H1 (cell line): ENCODE measurements at regions not wholly inside any gene's neighbourhood (a gene's known extent, or its start where the extent isn't known, plus 50 kb on each side); places are given as distances from the start of the nearest gene placed in this dataset.

Experiments
- CTCF ChIA-PET: fragments of 300-600 bp; sonication (Branson Sonifier 250); formaldehyde crosslinking; loops from one replicate; lab custom pipeline; 2021; ENCODE audit not compliant: partially characterized antibody; lab: Charles Lee
- POLR2A ChIA-PET: fragments of 300-600 bp; sonication (Branson Sonifier 250); formaldehyde crosslinking; loops from one replicate; lab custom pipeline; 2021; ENCODE audit warnings: inconsistent platforms; ENCODE audit not compliant: partially characterized antibody; lab: Charles Lee
- DNase-seq, 2 experiments: peaks; one replicate each; pipeline versions ENCODE4 v3.0.0 to v3.0.0-alpha.2; 2010 to 2022; ENCODE audit warnings: low spot score in 2 of 2, low read depth in 1 of 2, mixed read lengths in 1 of 2
- FAIRE-seq: peaks from 2 replicates; lab custom pipeline; 2011; peaks lifted over from hg19 to GRCh38; lab: Jason Lieb, UNC
- H2AFZ ChIP-seq: 2 replicates; pipeline ENCODE4 v1.8.1; 2012; ENCODE audit warnings: low read length, inconsistent platforms
- H2AK5ac ChIP-seq: 2 replicates; pipeline ENCODE4 v1.6.1; 2013; ENCODE audit warnings: low read depth, low read length
- H2BK120ac ChIP-seq: replicated peaks from 2 replicates; pipeline ENCODE3; 2013; ENCODE audit warnings: low read depth, low read length, inconsistent platforms
- H2BK12ac ChIP-seq: 2 replicates; pipeline ENCODE4 v1.6.1; 2013; ENCODE audit warnings: low read depth, low read length
- H2BK15ac ChIP-seq: 2 replicates; pipeline ENCODE4 v1.6.1; 2013; ENCODE audit warnings: low read length
- H2BK20ac ChIP-seq: 2 replicates; pipeline ENCODE4 v1.6.1; 2013; ENCODE audit warnings: low read length
- H2BK5ac ChIP-seq: 2 replicates; pipeline ENCODE4 v1.6.1; 2013; ENCODE audit warnings: low read depth, low read length
- H3K14ac ChIP-seq: 2 replicates; pipeline ENCODE4 v1.6.1; 2013; ENCODE audit warnings: inconsistent platforms; ENCODE audit not compliant: insufficient read length
- H3K18ac ChIP-seq: 2 replicates; pipeline ENCODE4 v1.6.1; 2013; ENCODE audit warnings: low read length; ENCODE audit errors: extremely low read depth
- H3K23ac ChIP-seq: 2 replicates; pipeline ENCODE4 v1.6.1; 2013; ENCODE audit warnings: inconsistent platforms; ENCODE audit not compliant: insufficient read length
- H3K23me2 ChIP-seq: 2 replicates; pipeline ENCODE4 v1.6.1; 2013; ENCODE audit warnings: low read depth, low read length
- H3K27ac ChIP-seq: 2 replicates; pipeline ENCODE4 v1.6.1; 2011; ENCODE audit warnings: low read depth, low read length, inconsistent platforms
- H3K27me3 ChIP-seq, 4 experiments: replicated peaks in 1 of 4; 1 replicate in 1 of 4; 2 replicates in 3 of 4; pipeline versions ENCODE4 v1.6.1 to v1.8.1; 2011 to 2013; ENCODE audit warnings: low read length in 3 of 4, mild to moderate bottlenecking in 3 of 4, inconsistent platforms in 2 of 4, mixed read lengths in 2 of 4, moderate library complexity in 1 of 4; ENCODE audit not compliant: control insufficient read depth in 3 of 4, insufficient read depth in 3 of 4; ENCODE audit errors: extremely low read depth in 1 of 4
- H3K36me3 ChIP-seq, 4 experiments: 2 replicates each; pipeline versions ENCODE4 v1.6.1 to v1.8.1; 2011 to 2013; ENCODE audit warnings: mild to moderate bottlenecking in 4 of 4, low read length in 3 of 4, moderate library complexity in 2 of 4, control low read depth in 1 of 4, inconsistent platforms in 1 of 4; ENCODE audit not compliant: insufficient read depth in 4 of 4, control insufficient read depth in 2 of 4
- H3K4ac ChIP-seq: replicated peaks from 2 replicates; pipeline ENCODE3; 2013; ENCODE audit warnings: low read length, low read depth, mixed read lengths, inconsistent platforms; ENCODE audit not compliant: insufficient read length
- H3K4me1 ChIP-seq, 4 experiments: replicated peaks in 1 of 4; 1 replicate in 1 of 4; 2 replicates in 3 of 4; pipeline versions ENCODE4 v1.6.1 to v1.8.1; 2011 to 2013; ENCODE audit warnings: low read length in 3 of 4, inconsistent platforms in 2 of 4, mixed read lengths in 1 of 4; ENCODE audit not compliant: insufficient read depth in 4 of 4, control insufficient read depth in 3 of 4
- H3K4me2 ChIP-seq, 2 experiments: 2 replicates each; pipeline versions ENCODE4 v1.6.1 to v1.8.1; 2011 to 2013; ENCODE audit warnings: low read depth in 2 of 2, low read length in 2 of 2, control low read depth in 1 of 2, inconsistent platforms in 1 of 2, mild to moderate bottlenecking in 1 of 2; ENCODE audit not compliant: insufficient read depth in 1 of 2
- H3K4me3 ChIP-seq, 4 experiments: fragments of 200-600, 300-600 bp in 1 of 4; sonication (generic), shearing (Covaris generic), sonication (Bioruptor Twin) in 1 of 4; 2 replicates each; pipeline versions ENCODE4 v1.5.1 to v1.8.1; 2011 to 2016; ENCODE audit warnings: low read length in 4 of 4, low read depth in 3 of 4, control low read depth in 2 of 4, inconsistent platforms in 2 of 4, mild to moderate bottlenecking in 2 of 4, mixed read lengths in 1 of 4, moderate library complexity in 1 of 4; ENCODE audit not compliant: insufficient read depth in 2 of 4; ENCODE audit errors: extremely low read depth in 1 of 4
- H3K56ac ChIP-seq: replicated peaks from 2 replicates; pipeline ENCODE3; 2013; ENCODE audit warnings: low read depth, mild to moderate bottlenecking, mixed read lengths, low read length, inconsistent platforms; ENCODE audit not compliant: insufficient read length
- H3K79me1 ChIP-seq: 2 replicates; pipeline ENCODE4 v1.6.1; 2013; ENCODE audit warnings: low read depth, low read length, control low read depth
- H3K79me2 ChIP-seq, 2 experiments: 2 replicates each; pipeline versions ENCODE4 v1.6.1 to v1.8.1; 2012 to 2013; ENCODE audit warnings: low read length in 2 of 2, mild to moderate bottlenecking in 2 of 2, inconsistent platforms in 1 of 2; ENCODE audit not compliant: insufficient read depth in 2 of 2, control insufficient read depth in 1 of 2
- H3K9ac ChIP-seq, 4 experiments: replicated peaks in 1 of 4; 1 replicate in 1 of 4; 2 replicates in 3 of 4; pipeline versions ENCODE4 v1.6.1 to v1.8.1; 2011 to 2013; ENCODE audit warnings: low read depth in 3 of 4, low read length in 3 of 4, control low read depth in 2 of 4, mild to moderate bottlenecking in 2 of 4, moderate library complexity in 2 of 4, inconsistent platforms in 1 of 4; ENCODE audit errors: extremely low read depth in 1 of 4
- H3K9me3 ChIP-seq, 2 experiments: 2 replicates each; pipeline versions ENCODE4 v1.6.1 to v1.8.1; 2012 to 2013; ENCODE audit warnings: mild to moderate bottlenecking in 2 of 2, moderate library complexity in 2 of 2, control low read depth in 1 of 2, inconsistent platforms in 1 of 2, low read depth in 1 of 2, low read length in 1 of 2, mixed read lengths in 1 of 2; ENCODE audit not compliant: insufficient read depth in 2 of 2
- H4K20me1 ChIP-seq, 2 experiments: replicated peaks in 1 of 2; 2 replicates each; pipeline versions ENCODE3 to v1.8.1; 2011 to 2013; ENCODE audit warnings: inconsistent platforms in 2 of 2, low read length in 2 of 2, mild to moderate bottlenecking in 1 of 2; ENCODE audit not compliant: insufficient read depth in 2 of 2, control insufficient read depth in 1 of 2
- H4K5ac ChIP-seq: 2 replicates; pipeline ENCODE4 v1.6.1; 2013; ENCODE audit warnings: low read length, low read depth, mixed read lengths, inconsistent platforms; ENCODE audit not compliant: insufficient read length
- H4K8ac ChIP-seq: 2 replicates; pipeline ENCODE4 v1.8.0; 2013; ENCODE audit warnings: mild to moderate bottlenecking, moderate library complexity, low read length, inconsistent platforms; ENCODE audit not compliant: insufficient read depth; ENCODE audit errors: extremely low read depth
- H4K91ac ChIP-seq: replicated peaks from 2 replicates; pipeline ENCODE3; 2013; ENCODE audit warnings: low read length, mixed read lengths, inconsistent platforms; ENCODE audit not compliant: insufficient read length
- ASH2L ChIP-seq: fragments of 200-600, 300-600 bp; sonication (generic); IDR thresholded peaks from one replicate; pipeline ENCODE4 v1.7.1; 2017; ENCODE audit warnings: low read length
- BACH1 ChIP-seq: IDR thresholded peaks from 2 replicates; pipeline ENCODE4 v1.6.1; 2012; ENCODE audit warnings: low read length, improper control_type of control experiment
- BRCA1 ChIP-seq: IDR thresholded peaks from 2 replicates; pipeline ENCODE4 v1.6.1; 2012; ENCODE audit warnings: low read depth, low read length, improper control_type of control experiment
- CREB1 ChIP-seq: IDR thresholded peaks from 2 replicates; pipeline ENCODE4 v1.6.1; 2012; ENCODE audit warnings: inconsistent platforms
- CTBP2 ChIP-seq: IDR thresholded peaks from 2 replicates; pipeline ENCODE4 v1.7.0; 2011; ENCODE audit warnings: borderline replicate concordance, mild to moderate bottlenecking, moderate library complexity, mixed read lengths, low read length; ENCODE audit not compliant: insufficient read depth, insufficient read length
- EZH2 ChIP-seq: fragments of 200-600 bp; sonication (generic); IDR thresholded peaks from 2 replicates; pipeline ENCODE4 v1.7.1; 2012; ENCODE audit warnings: low read depth, mild to moderate bottlenecking, moderate library complexity, low read length, inconsistent platforms; ENCODE audit not compliant: severe bottlenecking
- KDM1A ChIP-seq: fragments of 200-600, 300-600 bp; sonication (generic); IDR thresholded peaks from 2 replicates; pipeline ENCODE4 v1.7.1; 2016; ENCODE audit warnings: mild to moderate bottlenecking, low read length, borderline replicate concordance
- YY1 ChIP-seq: IDR thresholded peaks from 2 replicates; pipeline ENCODE4 v1.6.1; 2011; ENCODE audit warnings: low read depth, mild to moderate bottlenecking, low read length
- WGBS, 2 experiments: shearing (Covaris generic) in 1 of 2; methylation state at CpG; one replicate each; pipeline versions ENCODE4 v1.1.6 to v1.1.7; 2013 to 2015; ENCODE audit warnings: low lambda C conversion rate in 2 of 2, mixed read lengths in 2 of 2, inconsistent platforms in 1 of 2, low coverage in 1 of 2, missing lambda C conversion rate in 1 of 2; ENCODE audit not compliant: insufficient replicate concordance in 2 of 2, insufficient coverage in 1 of 2, insufficient read length in 1 of 2; ENCODE audit errors: extremely low coverage in 1 of 2, missing lambda C conversion rate in 1 of 2; 5-methylcytosine and 5-hydroxymethylcytosine counted together
- TF ChIP-seq, protein P1 (sequence below): IDR thresholded peaks from 2 replicates; pipeline ENCODE4 v1.6.1; 2012; ENCODE audit warnings: inconsistent platforms

DNA sequence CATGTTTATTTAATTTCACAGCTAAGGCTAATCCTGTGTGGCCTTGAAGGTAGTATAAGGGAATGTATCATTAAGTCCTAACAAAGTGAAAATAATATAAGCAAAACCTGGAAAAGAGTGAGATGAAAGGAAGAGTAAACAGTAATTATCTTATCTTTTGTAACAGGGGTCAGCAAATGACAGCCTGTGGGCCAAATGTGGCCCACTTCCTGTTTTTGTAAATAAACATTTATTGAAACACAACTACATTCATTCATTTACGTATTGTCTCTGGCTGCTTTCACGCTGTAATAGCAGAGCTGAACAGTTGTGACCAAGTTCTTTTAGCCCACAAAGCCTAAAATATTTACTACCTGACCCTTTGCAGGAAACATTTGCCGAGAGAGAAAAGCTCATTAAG, 78.4 kb upstream of the HTR4 start:
- Histone ChIP-seq H3K4me1 (no peaks in the 10 kb centered on the region), H3K56ac (no peak overlapping the region), H3K18ac (no peak overlapping the region), H3K4me3 (no peak overlapping the region), H2BK15ac (no peak overlapping the region), H2BK12ac (no peak overlapping the region), H4K20me1 (no peaks in the 10 kb centered on the region), H3K9me3 (no peaks in the 10 kb centered on the region), H4K8ac (no peak overlapping the region), H2BK5ac (no peak overlapping the region), H3K36me3 (no peaks in the 10 kb centered on the region), H3K14ac (no peak overlapping the region), H4K91ac (no peak overlapping the region), H3K23ac (no peak overlapping the region), H2AK5ac (no peak overlapping the region), H2BK120ac (no peak overlapping the region), H2AFZ (no peak overlapping the region), H2BK20ac (no peak overlapping the region), H3K79me2 (no peaks in the 10 kb centered on the region), H3K9ac (no peak overlapping the region), H3K27me3 (no peaks in the 10 kb centered on the region), H4K5ac (no peak overlapping the region), H3K27ac (no peak overlapping the region), H3K4ac (no peak overlapping the region), H3K79me1 (no peaks in the 10 kb centered on the region), H3K23me2 (no peaks in the 10 kb centered on the region), H3K4me2 (no peak overlapping the region)
- ChIA-PET POLR2A (no interaction called here), CTCF (interaction anchor here (0.6 to 24.0 kb wide), 53 partner anchors 9 to 553 kb away, joined by 3 to 444 read pairs (median 4); no protein-coding TSS in a partner anchor)
- WGBS, 2 experiments = 93% methylated on average over 3 of the region's 3 CpGs; no CpG with 5 or more reads in 1 of the 2 experiments
- TF ChIP-seq KDM1A (no peak), CTBP2 (no peak), YY1 (no peak), ASH2L (no peak), EZH2 (no peak), BRCA1 (no peak), BACH1 (no peak), CREB1 (no peak)
- TF ChIP-seq, protein P1, sequence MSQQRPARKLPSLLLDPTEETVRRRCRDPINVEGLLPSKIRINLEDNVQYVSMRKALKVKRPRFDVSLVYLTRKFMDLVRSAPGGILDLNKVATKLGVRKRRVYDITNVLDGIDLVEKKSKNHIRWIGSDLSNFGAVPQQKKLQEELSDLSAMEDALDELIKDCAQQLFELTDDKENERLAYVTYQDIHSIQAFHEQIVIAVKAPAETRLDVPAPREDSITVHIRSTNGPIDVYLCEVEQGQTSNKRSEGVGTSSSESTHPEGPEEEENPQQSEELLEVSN = no peak
- FAIRE-seq (no peak), DNase-seq (no peak)
